Neural progenitor cell (in vitro differentiated cells): ENCODE measurements at regions not wholly inside any gene's neighbourhood (a gene's known extent, or its start where the extent isn't known, plus 50 kb on each side); places are given as distances from the start of the nearest gene placed in this dataset.

Experiments
- CTCF ChIP-seq: fragments of 200-600 bp; sonication (generic); IDR thresholded peaks from 2 replicates; pipeline ENCODE4 v1.5.1; 2017; ENCODE audit warnings: antibody characterized with exemption, mild to moderate bottlenecking
- EZH2 ChIP-seq: fragments of 200-600 bp; sonication (generic); IDR thresholded peaks from 2 replicates; pipeline ENCODE4 v1.6.1; 2017; ENCODE audit warnings: antibody characterized with exemption, mild to moderate bottlenecking, moderate library complexity

DNA sequence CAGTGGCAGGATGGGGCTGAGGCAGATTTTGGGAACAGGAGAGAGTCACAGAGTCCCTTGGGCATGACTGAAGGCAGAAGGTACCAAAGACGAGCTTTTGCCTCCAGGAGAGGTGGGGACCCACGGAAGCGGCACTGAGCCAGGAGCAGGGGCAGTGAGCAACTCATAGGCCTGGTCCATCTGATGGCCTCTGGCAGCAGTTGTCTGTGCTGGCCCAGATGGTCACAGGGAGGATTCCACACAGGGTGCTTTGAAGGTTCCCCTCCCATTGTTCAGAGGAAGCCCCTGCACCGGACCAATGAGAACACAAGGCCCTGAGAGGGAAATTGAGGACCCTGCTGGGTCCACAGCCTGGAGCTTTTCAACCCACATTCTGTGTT lies 360.3 kb upstream of the TNRC6C start:
- TF ChIP-seq CTCF (no peak), EZH2 (no peak)
